Cardiac muscle cell (in vitro differentiated cells and primary cell): ENCODE measurements at regions not wholly inside any gene's neighbourhood (a gene's known extent, or its start where the extent isn't known, plus 50 kb on each side); places are given as distances from the start of the nearest gene placed in this dataset.

Experiments used
- DNase-seq, 2 donors: peaks; one replicate each; pipeline versions ENCODE4 v3.0.0 to v3.0.0-alpha.2; 2010 to 2017; ENCODE audit warnings: low read depth in 1 of 2, low spot score in 1 of 2
- H3K27ac ChIP-seq: fragments of 200-600 bp; sonication (generic); 2 replicates; pipeline ENCODE4 v1.5.1; 2016
- H3K27me3 ChIP-seq: fragments of 200-600 bp; sonication (generic); 2 replicates; pipeline ENCODE4 v1.6.0; 2016; ENCODE audit warnings: control low read depth
- H3K36me3 ChIP-seq: fragments of 200-600 bp; sonication (generic); 2 replicates; pipeline ENCODE4 v1.5.1; 2016; ENCODE audit warnings: control low read depth
- H3K4me1 ChIP-seq: fragments of 200-600 bp; sonication (generic); 2 replicates; pipeline ENCODE4 v1.8.1; 2017; ENCODE audit warnings: low read depth, mild to moderate bottlenecking, mixed run types
- H3K4me3 ChIP-seq: fragments of 200-600 bp; sonication (generic); 2 replicates; pipeline ENCODE4 v1.5.1; 2016; ENCODE audit warnings: mild to moderate bottlenecking
- H3K9me3 ChIP-seq: fragments of 200-600 bp; sonication (generic); 2 replicates; pipeline ENCODE4 v1.5.1; 2017; ENCODE audit warnings: low read depth, mild to moderate bottlenecking, control low read depth
- TF ChIP-seq, protein P1 (sequence below): IDR thresholded peaks from 2 replicates; pipeline ENCODE4 v1.5.1; 2012; ENCODE audit warnings: low read depth, mild to moderate bottlenecking, low read length

DNA sequence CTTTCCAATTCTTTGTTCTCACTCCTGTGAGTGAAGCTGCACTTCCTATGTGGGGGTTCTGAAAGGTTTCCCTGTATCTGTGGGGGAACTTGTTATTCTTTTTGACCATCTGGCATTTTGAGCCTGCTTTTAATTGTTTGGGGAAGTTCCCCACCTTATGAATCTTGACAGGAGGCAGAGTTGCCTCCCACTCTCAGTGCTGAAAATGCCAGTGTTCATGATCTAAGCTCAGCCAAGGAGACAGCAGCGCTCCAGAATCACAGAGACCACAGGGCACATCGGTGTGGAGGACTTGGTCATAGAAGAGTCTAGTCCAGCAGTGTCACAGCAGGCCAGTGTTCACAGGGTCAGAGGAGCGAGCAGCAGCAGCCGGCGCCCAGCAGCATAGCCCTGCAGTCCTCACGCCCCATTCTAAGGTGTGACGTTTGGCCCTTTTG lies 63.8 kb upstream of the PRDX6 start:
- Histone ChIP-seq H3K27ac (no peak overlapping the region), H3K4me3 (no peak overlapping the region), H3K36me3 (no peaks in the 10 kb centered on the region), H3K27me3 (no peaks in the 10 kb centered on the region), H3K9me3 (no peaks in the 10 kb centered on the region), H3K4me1 (no peaks in the 10 kb centered on the region)
- DNase-seq, result no peak
- TF ChIP-seq, protein P1, sequence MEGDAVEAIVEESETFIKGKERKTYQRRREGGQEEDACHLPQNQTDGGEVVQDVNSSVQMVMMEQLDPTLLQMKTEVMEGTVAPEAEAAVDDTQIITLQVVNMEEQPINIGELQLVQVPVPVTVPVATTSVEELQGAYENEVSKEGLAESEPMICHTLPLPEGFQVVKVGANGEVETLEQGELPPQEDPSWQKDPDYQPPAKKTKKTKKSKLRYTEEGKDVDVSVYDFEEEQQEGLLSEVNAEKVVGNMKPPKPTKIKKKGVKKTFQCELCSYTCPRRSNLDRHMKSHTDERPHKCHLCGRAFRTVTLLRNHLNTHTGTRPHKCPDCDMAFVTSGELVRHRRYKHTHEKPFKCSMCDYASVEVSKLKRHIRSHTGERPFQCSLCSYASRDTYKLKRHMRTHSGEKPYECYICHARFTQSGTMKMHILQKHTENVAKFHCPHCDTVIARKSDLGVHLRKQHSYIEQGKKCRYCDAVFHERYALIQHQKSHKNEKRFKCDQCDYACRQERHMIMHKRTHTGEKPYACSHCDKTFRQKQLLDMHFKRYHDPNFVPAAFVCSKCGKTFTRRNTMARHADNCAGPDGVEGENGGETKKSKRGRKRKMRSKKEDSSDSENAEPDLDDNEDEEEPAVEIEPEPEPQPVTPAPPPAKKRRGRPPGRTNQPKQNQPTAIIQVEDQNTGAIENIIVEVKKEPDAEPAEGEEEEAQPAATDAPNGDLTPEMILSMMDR, result no peak

DNA sequence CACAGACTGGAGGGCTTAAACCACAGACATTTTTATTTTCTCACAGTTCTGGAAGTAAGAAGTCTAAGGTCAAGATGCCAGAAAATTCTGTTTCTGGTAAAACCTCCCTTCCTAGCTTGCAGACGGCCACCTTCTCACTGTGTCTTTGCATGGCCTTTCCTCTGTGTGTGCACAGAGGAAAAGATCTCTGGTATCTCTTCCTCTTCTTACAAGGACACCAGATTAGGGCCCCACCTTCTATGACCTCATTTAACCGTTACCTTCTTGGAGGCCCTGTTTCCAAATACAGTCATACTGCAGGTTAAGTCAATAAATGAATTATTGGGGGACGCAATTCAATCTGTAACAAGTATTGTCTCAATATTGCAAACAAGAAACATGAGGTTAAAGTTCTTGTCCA lies 63.0 kb upstream of the PRDX6 start:
- Histone ChIP-seq H3K27ac (no peak overlapping the region), H3K36me3 (no peaks in the 10 kb centered on the region), H3K4me1 (no peaks in the 10 kb centered on the region), H3K27me3 (no peaks in the 10 kb centered on the region), H3K4me3 (no peak overlapping the region), H3K9me3 (no peaks in the 10 kb centered on the region)
- DNase-seq, result no peak
- TF ChIP-seq, protein P1, result no peak

DNA sequence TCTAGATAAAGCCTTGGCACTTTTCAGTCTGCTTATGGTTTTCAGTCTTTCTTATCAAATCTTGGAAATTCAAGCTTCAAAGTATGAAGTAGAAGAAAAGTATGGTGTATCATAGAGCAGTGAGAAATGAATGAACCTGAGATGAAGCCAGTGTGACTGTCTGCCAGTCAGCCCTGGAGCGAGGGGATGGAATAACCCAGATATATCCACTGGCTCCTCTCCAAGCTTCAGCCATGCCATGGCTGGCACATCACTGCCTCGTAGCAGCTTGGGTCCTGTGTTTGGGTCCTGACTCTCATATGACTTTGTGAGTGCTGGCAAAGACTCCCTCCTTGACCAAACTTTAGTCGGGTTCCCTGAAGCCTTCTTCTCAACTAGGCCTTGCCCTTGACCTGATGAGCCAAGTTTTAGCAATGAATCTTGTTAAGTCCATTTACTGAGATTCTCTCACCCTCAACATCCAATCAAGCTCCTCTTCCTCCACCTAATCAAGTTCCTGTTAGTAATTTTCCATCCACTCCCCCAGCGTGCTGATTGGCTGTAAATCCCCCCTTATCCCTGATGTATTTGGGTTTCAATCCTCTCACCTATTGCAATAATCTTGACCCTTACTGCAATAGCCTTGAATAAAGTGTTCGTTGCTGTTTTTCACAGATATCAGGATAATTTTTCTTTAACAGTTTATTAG lies 62.5 kb upstream of the PRDX6 start:
- DNase-seq, result no peak
- H3K36me3 ChIP-seq, result no peaks in the 10 kb centered on the region
- H3K9me3 ChIP-seq, result no peaks in the 10 kb centered on the region
- no peak overlapping the region for H3K4me3 ChIP-seq
- TF ChIP-seq, protein P1, result no peak
- H3K4me1 ChIP-seq, result no peaks in the 10 kb centered on the region
- no peak overlapping the region for H3K27ac ChIP-seq
- no peaks in the 10 kb centered on the region for H3K27me3 ChIP-seq

DNA sequence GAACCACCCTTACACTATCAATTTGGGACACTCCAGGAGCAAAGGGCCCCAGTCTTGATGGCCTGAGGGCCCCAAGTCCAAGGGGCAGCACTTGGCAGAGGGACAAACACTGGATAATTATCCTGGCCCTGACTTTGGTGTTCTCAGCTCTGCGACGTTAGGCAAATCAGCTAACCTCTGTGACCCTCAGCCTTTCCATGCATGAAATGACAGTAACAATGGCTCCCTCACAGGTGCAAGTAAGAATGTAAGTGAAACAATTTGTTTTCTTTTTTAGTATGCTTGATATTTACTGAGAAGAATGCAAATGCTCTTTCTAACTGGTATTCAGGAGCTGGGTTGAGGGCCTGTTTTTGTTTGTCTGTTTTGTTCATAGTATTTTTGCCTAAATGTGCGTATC lies 61.6 kb upstream of the PRDX6 start:
- H3K9me3 ChIP-seq, result no peaks in the 10 kb centered on the region
- no peaks in the 10 kb centered on the region for H3K4me1 ChIP-seq
- no peak for DNase-seq
- no peaks in the 10 kb centered on the region for H3K27me3 ChIP-seq
- TF ChIP-seq, protein P1, result no peak
- no peaks in the 10 kb centered on the region for H3K36me3 ChIP-seq
- H3K27ac ChIP-seq, result no peak overlapping the region
- no peak overlapping the region for H3K4me3 ChIP-seq

DNA sequence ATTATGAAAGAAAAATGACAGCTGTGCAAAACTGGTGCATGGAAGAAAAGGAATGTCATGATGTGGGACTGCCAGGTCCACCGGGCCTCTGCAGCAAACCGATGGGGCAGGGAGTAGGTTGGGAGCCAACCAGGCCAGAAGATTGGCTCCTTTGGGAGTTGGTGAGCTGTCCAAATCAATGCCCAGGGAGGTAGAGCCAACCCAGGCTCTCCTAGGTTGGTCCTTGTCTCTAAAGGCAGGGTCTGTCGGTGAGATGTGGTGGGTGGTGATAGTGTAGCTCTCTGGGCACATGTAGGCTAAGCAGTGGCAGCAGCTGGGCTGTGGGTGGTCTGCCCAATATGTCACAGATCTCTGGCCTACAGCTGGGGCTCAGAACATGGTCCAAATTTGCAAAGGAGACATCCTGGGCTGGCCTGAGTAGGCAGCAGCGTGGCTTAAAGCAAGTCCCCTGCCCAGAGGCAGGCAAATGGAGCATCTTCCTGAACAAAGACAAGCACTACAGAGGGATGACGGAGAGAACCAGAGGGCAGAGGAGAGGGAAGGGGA lies 61.2 kb upstream of the PRDX6 start:
- no peaks in the 10 kb centered on the region for H3K4me1 ChIP-seq
- no peaks in the 10 kb centered on the region for H3K27me3 ChIP-seq
- H3K36me3 ChIP-seq, result no peaks in the 10 kb centered on the region
- no peak overlapping the region for H3K4me3 ChIP-seq
- H3K9me3 ChIP-seq, result no peaks in the 10 kb centered on the region
- H3K27ac ChIP-seq, result no peak overlapping the region
- TF ChIP-seq, protein P1, result no peak
- no peak for DNase-seq
